ENCODE measurements at regions not wholly inside any gene's neighbourhood (a gene's known extent, or its start where the extent isn't known, plus 50 kb on each side); places are given as distances from the start of the nearest gene placed in this dataset.

DNA sequence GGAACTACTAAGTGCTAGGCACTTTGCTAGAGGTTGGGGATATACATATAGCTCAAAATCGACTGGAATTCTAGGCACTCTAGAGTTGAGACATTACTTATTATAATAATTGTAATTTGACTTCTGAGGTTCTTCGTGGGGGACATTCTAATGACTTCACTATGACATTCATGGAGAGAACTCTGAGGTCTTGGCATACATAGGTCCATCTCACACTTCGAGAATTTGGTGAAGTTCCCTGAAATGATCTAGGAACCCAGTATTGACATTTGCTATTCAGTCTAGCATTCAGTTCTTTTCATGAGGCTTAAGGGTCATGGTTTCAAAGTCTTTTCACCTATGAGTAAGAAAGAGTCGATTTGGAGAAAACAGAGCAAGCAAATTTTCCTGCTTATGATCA lies 446.6 kb upstream of the JAG1 start (continued):
- TF ChIP-seq, protein P1, sequence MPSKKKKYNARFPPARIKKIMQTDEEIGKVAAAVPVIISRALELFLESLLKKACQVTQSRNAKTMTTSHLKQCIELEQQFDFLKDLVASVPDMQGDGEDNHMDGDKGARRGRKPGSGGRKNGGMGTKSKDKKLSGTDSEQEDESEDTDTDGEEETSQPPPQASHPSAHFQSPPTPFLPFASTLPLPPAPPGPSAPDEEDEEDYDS (CRISPR knock-in tag; IDR thresholded peaks at IDR 0.05): no peak
- TF ChIP-seq ZMAT5 (CRISPR knock-in tag; IDR thresholded peaks at IDR 0.05; ENCODE audit: borderline replicate concordance, low read depth): no peak
- no peak for TF ChIP-seq ATRX (CRISPR knock-in tag; IDR thresholded peaks at IDR 0.05; ENCODE audit: borderline replicate concordance)
- no peak for TF ChIP-seq U2AF1 (optimal IDR thresholded peaks at IDR 0.05; ENCODE audit: low read depth, low read length)
- TF ChIP-seq ZNF430 (CRISPR knock-in tag; IDR thresholded peaks at IDR 0.05): no peak
- no peak for TF ChIP-seq TCF12 (IDR thresholded peaks at IDR 0.05)
- TF ChIP-seq TCF12 (CRISPR knock-in tag; IDR thresholded peaks at IDR 0.05): no peak
- no peak for TF ChIP-seq YY1 (IDR thresholded peaks at IDR 0.05; ENCODE audit: insufficient read depth, insufficient replicate concordance, low read depth, low read length)
- no peak for TF ChIP-seq SYNCRIP (IDR thresholded peaks at IDR 0.05; ENCODE audit: insufficient read depth, low read depth, low read length)
- no peak for TF ChIP-seq CHD2 (IDR thresholded peaks at IDR 0.05; ENCODE audit: low read depth, low read length)
- no peak for TF ChIP-seq KMT2A (CRISPR knock-in tag; IDR thresholded peaks at IDR 0.05)
- no peak for TF ChIP-seq KDM4B (CRISPR knock-in tag; IDR thresholded peaks at IDR 0.05)
- no peak for TF ChIP-seq TFDP1 (CRISPR knock-in tag; IDR thresholded peaks at IDR 0.05; ENCODE audit: borderline replicate concordance)
